ENCODE measurements at regions not wholly inside any gene's neighbourhood (a gene's known extent, or its start where the extent isn't known, plus 50 kb on each side); places are given as distances from the start of the nearest gene placed in this dataset.
"Not testable (repeated sequence)": the region's sequence is repeated elsewhere in the genome, so short reads cannot be mapped to it uniquely, and the experiment has no call there.

GRCh38 chr4:134145369-134145768 is 56.2 kb downstream of the PABPC4L start:
- no peak for DNase-seq (ENCODE audit: low read depth in 3 of 3, low spot score in 2 of 3)

GRCh38 chr4:134144337-134144736 is 57.3 kb downstream of the PABPC4L start:
- no peak for DNase-seq (ENCODE audit: low read depth in 3 of 3, low spot score in 2 of 3)

- DNase-seq (ENCODE audit: low read depth in 3 of 3, low spot score in 2 of 3), result no peak
Observed at GRCh38 chr4:134141728-134142127, 59.9 kb downstream of the PABPC4L start.

GRCh38 chr4:134139188-134139587 is 62.4 kb downstream of the PABPC4L start:
- DNase-seq (ENCODE audit: low read depth in 3 of 3, low spot score in 2 of 3), result no peak

- no peak for DNase-seq (ENCODE audit: low read depth in 3 of 3, low spot score in 2 of 3)
Observed at GRCh38 chr4:134132086-134132783, 69.4 kb downstream of the PABPC4L start.

- DNase-seq (ENCODE audit: low read depth in 3 of 3, low spot score in 2 of 3), result no peak
Observed at GRCh38 chr4:134126955-134127354, 74.6 kb downstream of the PABPC4L start.

GRCh38 chr4:134126000-134126560 is 75.5 kb downstream of the PABPC4L start:
- no peak for DNase-seq (ENCODE audit: low read depth in 3 of 3, low spot score in 2 of 3)

- DNase-seq (ENCODE audit: low read depth in 3 of 3, low spot score in 2 of 3), result no peak
Observed at GRCh38 chr4:134122903-134123302, 78.7 kb downstream of the PABPC4L start.

GRCh38 chr4:134117392-134118183 is 84.0 kb downstream of the PABPC4L start:
- DNase-seq (ENCODE audit: low read depth in 3 of 3, low spot score in 2 of 3), result no peak

GRCh38 chr4:134089885-134090284 is 111.7 kb downstream of the PABPC4L start:
- DNase-seq (ENCODE audit: low read depth in 3 of 3, low spot score in 2 of 3), result no peak

GRCh38 chr4:134085496-134085895 is 116.1 kb downstream of the PABPC4L start:
- no peak for DNase-seq (ENCODE audit: low read depth in 3 of 3, low spot score in 2 of 3)

GRCh38 chr4:134079085-134079484 is 122.5 kb downstream of the PABPC4L start:
- DNase-seq (ENCODE audit: low read depth in 3 of 3, low spot score in 2 of 3), result not testable (repeated sequence)

- DNase-seq (ENCODE audit: low read depth in 3 of 3, low spot score in 2 of 3), result no peak
Observed at GRCh38 chr4:134078230-134078914, 123.2 kb downstream of the PABPC4L start.

- no peak for DNase-seq (ENCODE audit: low read depth in 3 of 3, low spot score in 2 of 3)
Observed at GRCh38 chr4:134073711-134074110, 127.9 kb downstream of the PABPC4L start.

GRCh38 chr4:134072137-134072536 is 129.5 kb downstream of the PABPC4L start:
- DNase-seq (ENCODE audit: low read depth in 3 of 3, low spot score in 2 of 3), result no peak

- DNase-seq (ENCODE audit: low read depth in 3 of 3, low spot score in 2 of 3), result no peak
Observed at GRCh38 chr4:134070174-134070573, 131.4 kb downstream of the PABPC4L start.

GRCh38 chr4:134057356-134057755 is 144.2 kb downstream of the PABPC4L start:
- DNase-seq (ENCODE audit: low read depth in 3 of 3, low spot score in 2 of 3), result no peak

GRCh38 chr4:134046221-134046620 is 155.4 kb downstream of the PABPC4L start:
- not testable (repeated sequence) for DNase-seq (ENCODE audit: low read depth in 3 of 3, low spot score in 2 of 3)

- no peak for DNase-seq (ENCODE audit: low read depth in 3 of 3, low spot score in 2 of 3)
Observed at GRCh38 chr4:134045411-134045810, 156.2 kb downstream of the PABPC4L start.

GRCh38 chr4:134043266-134043665 is 158.3 kb downstream of the PABPC4L start:
- DNase-seq (ENCODE audit: low read depth in 3 of 3, low spot score in 2 of 3), result no peak

- no peak for DNase-seq (ENCODE audit: low read depth in 3 of 3, low spot score in 2 of 3)
Observed at GRCh38 chr4:134028421-134028820, 173.2 kb downstream of the PABPC4L start.

All from right renal cortex interstitium (tissue), 3 donors.